NCI-H345 treated with DMSO at 0.1 percent for 48 hours (cell line): ENCODE measurements at regions not wholly inside any gene's neighbourhood (a gene's known extent, or its start where the extent isn't known, plus 50 kb on each side); places are given as distances from the start of the nearest gene placed in this dataset.

Experiments
- DNase-seq: peaks from one replicate; lab custom pipeline; 2025; ENCODE audit not compliant: unreplicated experiment; lab: John Stamatoyannopoulos, UW

- DNase-seq, result no peak
These were observed 913.9 kb upstream of the MAP3K7 start for GRCh38 chr6:91500689-91501303.

- DNase-seq, result no peak
These were observed 911.7 kb upstream of the MAP3K7 start for GRCh38 chr6:91498576-91498975.

GRCh38 chr6:91497770-91498169 is 910.9 kb upstream of the MAP3K7 start:
- DNase-seq, result no peak

- no peak for DNase-seq
These were observed 903.9 kb upstream of the MAP3K7 start for GRCh38 chr6:91490671-91491301.

- DNase-seq, result no peak
These were observed 901.0 kb upstream of the MAP3K7 start for GRCh38 chr6:91487696-91488392.

- DNase-seq, result no peak
These were observed 899.3 kb upstream of the MAP3K7 start for GRCh38 chr6:91486200-91486599.

- DNase-seq, result no peak
These were observed 898.2 kb upstream of the MAP3K7 start for GRCh38 chr6:91485047-91485446.

- no peak for DNase-seq
These were observed 896.7 kb upstream of the MAP3K7 start for GRCh38 chr6:91483415-91484105.

GRCh38 chr6:91482498-91482897 is 895.6 kb upstream of the MAP3K7 start:
- DNase-seq, result no peak

GRCh38 chr6:91480402-91480801 is 893.5 kb upstream of the MAP3K7 start:
- no peak for DNase-seq

GRCh38 chr6:91477688-91478087 is 890.8 kb upstream of the MAP3K7 start:
- DNase-seq, result no peak

GRCh38 chr6:91476000-91476399 is 889.1 kb upstream of the MAP3K7 start:
- no peak for DNase-seq

- DNase-seq, result no peak
These were observed 878.5 kb upstream of the MAP3K7 start for GRCh38 chr6:91465393-91465792.

GRCh38 chr6:91464718-91465117 is 877.8 kb upstream of the MAP3K7 start:
- DNase-seq, result no peak

GRCh38 chr6:91464201-91464600 is 877.3 kb upstream of the MAP3K7 start:
- no peak for DNase-seq

GRCh38 chr6:91462241-91462640 is 875.4 kb upstream of the MAP3K7 start:
- no peak for DNase-seq

GRCh38 chr6:91453224-91453878 is 866.5 kb upstream of the MAP3K7 start:
- DNase-seq, result no peak

- no peak for DNase-seq
These were observed 862.7 kb upstream of the MAP3K7 start for GRCh38 chr6:91449539-91449938.

- DNase-seq, result no peak
These were observed 860.8 kb upstream of the MAP3K7 start for GRCh38 chr6:91447530-91448254.

GRCh38 chr6:91447081-91447480 is 860.2 kb upstream of the MAP3K7 start:
- DNase-seq, result no peak

- DNase-seq, result no peak
These were observed 856.5 kb upstream of the MAP3K7 start for GRCh38 chr6:91443405-91443804.
